GM18517 (cell line): ENCODE measurements at regions not wholly inside any gene's neighbourhood (a gene's known extent, or its start where the extent isn't known, plus 50 kb on each side); places are given as distances from the start of the nearest gene placed in this dataset.

Experiments
- ATAC-seq: cut with Tn5 transposase; IDR thresholded peaks from one replicate; pipeline ENCODE4 v1.9.1; 2021; ENCODE audit warnings: mild to moderate bottlenecking, moderate library complexity; ENCODE audit not compliant: unreplicated experiment

DNA sequence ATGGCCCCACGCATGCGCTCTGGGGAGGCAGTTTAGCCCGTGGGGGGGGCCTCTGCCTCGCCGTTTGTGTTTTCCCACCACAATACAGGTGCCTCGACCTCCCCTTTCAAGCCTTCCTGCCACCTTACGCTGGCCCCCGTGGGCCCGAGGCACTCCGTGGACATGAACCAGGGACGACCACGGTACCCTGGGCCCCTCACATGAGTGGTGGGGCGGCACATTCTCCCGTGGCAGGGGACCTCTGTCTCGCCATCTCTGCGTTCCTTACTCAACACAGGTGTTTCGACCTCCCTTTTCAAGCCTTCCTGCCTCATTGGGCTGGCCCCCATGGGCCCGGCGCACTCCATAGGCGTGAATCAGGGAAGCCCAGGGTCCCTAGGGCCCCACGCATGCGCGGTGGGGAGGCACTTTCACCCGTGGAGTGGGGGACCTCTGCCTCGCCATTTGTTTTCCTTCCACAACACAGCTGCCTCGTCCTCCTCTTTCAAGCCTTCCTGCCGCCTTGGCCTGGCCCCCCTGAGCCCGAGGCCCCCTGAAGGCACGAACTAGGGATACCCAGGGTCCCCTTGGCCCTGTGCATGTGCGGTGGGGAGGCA is 339.5 kb downstream of the ALG10 start:
- ATAC-seq, result no peak

GRCh38 chr12:34363050-34363673 is 340.9 kb downstream of the ALG10 start:
- ATAC-seq, result no peak

DNA sequence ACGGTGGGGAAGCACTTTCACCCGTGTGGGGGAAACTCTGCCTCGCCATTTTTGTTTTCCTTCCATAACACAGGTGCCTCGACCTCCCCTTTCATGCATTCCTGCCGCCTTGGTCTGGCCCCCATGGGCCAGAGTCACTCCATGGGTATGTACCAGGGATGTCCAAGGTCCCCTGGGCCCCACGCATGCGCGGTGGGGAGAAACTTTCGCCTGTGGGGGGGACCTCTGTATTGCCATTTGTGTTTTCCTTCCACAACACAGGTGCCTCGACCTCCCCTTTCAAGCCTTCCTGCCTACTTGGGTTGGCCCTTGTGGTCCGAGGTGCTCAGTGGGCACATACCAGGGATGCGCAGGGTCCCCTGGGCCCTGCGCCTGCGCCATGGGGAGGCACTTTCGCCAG is 345.8 kb downstream of the ALG10 start:
- ATAC-seq, result no peak

GRCh38 chr12:34371050-34371449 is 348.8 kb downstream of the ALG10 start:
- no peak for ATAC-seq

DNA sequence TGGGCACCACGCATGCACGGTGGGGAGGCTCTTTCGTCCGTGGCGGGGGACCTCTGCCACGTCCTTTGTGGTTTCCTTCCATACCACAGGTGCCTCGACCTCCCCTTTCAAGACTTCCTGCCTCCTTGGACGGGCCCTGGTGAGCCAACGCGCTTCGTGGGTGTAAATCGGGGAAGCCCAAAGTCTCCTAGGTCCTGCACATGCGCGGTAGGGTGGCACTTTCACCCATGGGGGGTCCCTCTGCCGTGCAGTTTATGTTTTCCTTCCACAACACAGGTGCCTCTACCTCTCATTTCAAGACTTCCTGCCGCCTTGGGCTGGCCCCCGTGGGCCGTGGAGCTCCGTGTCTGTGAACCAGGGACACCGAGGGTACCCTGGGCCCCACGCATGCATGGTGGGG is 349.7 kb downstream of the ALG10 start:
- ATAC-seq, result no peak

- ATAC-seq, result no peak
Measured at GRCh38 chr12:34373926-34374325, 351.6 kb downstream of the ALG10 start.

DNA sequence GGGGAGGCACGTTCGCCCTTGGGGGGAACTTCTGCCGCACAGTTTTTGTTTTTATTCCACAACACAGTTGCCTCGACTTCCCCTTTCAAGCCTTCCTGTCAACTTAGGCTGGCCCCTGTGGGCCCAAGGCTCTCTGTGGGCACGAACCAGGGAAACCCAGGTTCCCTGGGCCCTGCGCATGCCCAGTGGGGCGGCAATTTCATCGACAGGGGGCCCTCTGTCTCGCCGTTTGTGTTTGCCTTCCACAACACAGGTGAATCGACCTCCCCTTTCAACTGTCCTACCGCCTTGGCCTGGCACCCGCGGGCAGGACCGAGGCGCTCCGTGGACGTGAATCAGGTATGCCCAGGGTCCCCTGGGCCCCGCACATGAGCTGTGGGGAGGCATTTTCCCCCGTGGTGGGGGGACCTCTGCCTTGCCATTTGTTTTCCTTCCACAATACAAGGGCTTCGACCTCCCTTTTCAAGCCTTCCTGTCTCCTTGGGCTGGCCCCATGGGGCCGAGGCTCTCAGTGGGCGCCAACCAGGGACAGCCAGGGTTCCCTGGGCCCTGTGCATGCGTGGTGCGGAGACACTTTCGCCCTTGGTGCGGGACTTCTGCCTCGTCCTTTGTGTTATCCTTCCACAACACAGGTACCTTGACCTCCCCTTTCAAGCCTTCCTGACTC is 354.0 kb downstream of the ALG10 start:
- no peak for ATAC-seq

DNA sequence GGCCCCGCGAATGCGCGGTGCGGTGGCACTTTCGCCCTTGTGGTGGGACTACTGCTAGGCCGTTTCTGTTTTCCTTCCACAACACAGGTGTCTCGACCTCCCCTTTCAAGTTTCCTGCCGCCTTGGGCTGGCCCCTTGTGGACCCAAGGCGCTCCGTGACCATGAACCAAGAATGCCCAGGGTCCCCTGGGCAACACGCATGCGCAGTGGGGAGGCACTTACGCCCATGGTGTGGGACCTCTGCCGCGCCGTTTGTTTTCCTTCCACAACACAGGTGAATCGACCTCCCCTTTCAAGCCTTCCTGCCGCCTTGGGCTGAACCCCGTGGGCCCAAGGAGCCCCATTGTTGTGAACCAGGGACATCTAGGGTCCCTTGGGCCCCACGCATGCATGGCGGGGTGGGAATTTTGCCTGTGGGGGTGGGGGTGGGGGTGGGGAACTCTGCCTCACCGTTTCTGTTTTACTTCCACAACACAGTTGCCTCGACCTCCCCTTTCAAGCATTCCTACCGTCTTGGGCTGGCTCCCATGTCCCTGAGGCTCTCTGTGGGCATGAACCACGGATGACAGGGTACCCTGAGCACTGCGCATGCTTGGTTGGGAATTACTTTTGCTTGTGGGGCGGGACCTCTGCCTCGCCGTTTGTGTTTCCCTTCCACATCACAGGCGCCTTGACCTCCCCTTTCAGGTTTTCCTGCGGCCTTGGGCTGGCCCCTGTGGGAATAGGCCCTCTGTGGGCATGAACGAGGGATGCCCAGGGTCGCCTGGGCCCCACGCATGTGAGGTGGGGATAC is 355.1 kb downstream of the ALG10 start:
- ATAC-seq, result no peak

- no peak for ATAC-seq
Measured at GRCh38 chr12:34379142-34379541, 356.8 kb downstream of the ALG10 start.

DNA sequence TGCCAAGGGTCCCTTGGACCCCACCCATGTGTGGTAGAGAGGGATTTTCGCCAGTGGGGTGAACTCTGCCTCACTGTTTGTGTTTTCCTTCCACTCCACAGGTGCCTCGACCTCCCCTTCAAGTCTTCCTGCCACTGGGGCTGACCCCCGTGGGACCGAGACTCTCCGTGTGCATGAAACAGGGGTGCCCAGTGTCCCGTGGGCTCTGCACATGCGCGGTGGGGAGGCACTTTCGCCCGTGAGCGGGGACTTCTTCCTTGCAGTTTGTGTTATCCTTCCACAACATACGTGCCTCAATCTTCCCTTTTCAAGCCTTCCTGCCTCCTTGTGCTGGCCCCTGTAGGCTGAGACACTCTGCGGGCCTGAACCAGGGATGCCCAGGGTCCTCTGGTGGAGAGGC is 362.4 kb downstream of the ALG10 start:
- ATAC-seq, result no peak

GRCh38 chr12:34386016-34386415 is 363.7 kb downstream of the ALG10 start:
- no peak for ATAC-seq

GRCh38 chr12:34386621-34387255 is 364.4 kb downstream of the ALG10 start:
- ATAC-seq, result no peak

DNA sequence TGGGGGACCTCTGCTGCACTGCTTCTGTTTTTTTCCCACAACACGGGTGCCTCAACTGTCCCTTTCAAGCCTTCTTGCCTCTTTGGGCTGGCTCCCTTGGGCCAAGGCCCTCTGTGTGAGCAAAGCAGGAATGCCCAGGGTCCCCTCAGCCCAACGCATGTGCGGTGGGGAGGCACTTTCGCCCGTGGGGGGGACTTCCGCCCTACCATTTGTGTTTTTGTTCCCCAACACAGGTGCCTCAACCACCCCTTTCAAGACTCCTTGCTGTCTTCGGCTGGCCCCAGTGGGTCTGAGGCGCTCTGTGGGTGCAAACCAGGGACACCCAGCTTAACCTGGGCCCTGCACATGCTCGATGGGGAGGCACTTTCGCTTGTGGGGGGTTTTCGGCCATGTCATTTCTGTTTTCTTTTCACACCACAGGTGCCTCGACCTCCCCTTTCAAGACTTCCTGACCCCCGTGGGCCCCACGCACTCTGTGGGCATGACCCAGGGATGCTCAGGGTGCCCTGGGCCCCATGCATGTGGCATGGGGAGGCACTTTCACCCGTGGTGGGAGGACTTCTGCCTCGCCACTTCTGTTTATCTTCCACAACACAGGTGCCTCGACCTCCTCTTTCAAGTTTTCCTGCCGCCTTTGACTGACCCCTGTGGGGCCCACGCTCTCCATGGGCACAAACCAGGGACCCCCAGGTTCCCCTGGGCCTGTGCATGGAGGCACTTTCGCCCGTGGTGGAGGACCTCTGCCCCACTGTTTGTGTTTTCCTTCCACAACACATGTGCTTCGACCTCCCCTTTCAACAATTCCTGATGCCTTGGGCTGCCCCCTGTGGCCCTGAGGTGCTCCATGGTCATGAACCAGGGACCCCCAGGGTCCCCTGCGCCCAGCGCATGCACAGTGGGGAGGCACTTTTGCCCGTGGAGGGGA is 365.7 kb downstream of the ALG10 start:
- ATAC-seq, result no peak

DNA sequence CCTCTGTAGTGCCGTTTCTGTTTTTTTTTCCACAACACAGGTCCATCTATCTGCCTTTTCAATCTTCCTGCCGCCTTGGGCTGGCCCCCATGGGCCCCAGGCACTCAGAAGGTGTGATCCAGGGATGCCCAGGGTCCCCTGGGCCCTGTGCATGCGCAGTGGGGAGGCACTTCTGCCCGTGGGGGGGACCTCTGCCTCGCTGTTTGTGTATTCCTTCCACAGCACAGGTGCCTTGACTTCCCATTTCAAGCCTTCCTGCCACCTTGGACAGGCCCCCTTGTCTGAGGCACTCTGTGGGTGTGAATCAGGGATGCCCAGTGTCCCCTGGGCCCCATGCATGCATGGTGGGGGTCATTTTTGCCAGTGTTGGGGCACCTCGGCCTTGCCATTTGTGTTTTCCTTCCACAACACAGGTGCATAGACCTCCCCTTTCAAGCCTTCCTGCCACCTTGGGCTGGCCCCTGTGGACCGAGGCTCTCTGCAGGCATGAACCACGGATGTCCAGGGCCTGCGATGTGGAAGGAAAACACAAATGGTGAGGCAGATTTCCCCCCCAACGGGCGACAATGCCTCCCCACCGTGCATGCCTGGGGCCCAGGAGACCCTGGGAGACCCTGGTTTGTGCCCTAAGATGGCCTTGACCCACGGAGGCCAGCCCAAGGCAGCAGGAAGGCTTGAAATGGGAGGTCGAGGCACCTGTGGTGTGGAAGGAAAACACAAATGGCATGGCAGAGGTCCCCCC is 366.5 kb downstream of the ALG10 start:
- ATAC-seq, result no peak

GRCh38 chr12:34389378-34390170 is 367.3 kb downstream of the ALG10 start:
- ATAC-seq, result no peak

DNA sequence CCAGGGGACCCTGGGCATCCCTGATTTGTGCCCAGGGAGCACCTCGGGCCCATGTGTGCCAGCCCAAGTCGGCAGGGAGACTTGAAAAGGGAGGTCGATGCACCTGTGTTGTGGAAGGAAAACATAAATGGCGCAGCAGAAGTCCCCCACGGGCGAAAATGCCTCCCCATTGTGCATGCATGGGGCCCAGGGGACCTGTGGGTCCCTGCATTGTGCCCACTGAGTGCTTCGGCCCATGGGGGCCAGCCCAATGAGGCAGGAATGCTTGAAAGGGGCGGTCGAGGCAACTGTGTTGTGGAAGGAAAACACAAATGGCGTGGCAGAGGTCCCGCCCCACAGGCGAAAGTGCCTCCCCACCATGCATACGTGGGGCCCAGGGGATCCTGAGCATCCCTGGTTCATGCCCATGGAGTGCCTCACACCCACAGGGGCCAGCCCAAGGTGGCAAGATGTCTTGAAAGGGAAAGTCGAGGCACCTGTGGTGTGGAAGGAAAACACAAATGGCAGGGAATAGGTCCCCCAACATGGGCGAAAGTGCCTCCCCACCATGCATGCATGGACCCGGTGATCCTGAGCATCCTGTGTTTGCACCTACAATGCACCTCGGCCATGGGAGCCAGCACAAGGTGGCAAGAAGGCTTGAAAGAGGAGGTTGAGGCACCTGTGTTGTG is 368.0 kb downstream of the ALG10 start:
- ATAC-seq, result no peak

DNA sequence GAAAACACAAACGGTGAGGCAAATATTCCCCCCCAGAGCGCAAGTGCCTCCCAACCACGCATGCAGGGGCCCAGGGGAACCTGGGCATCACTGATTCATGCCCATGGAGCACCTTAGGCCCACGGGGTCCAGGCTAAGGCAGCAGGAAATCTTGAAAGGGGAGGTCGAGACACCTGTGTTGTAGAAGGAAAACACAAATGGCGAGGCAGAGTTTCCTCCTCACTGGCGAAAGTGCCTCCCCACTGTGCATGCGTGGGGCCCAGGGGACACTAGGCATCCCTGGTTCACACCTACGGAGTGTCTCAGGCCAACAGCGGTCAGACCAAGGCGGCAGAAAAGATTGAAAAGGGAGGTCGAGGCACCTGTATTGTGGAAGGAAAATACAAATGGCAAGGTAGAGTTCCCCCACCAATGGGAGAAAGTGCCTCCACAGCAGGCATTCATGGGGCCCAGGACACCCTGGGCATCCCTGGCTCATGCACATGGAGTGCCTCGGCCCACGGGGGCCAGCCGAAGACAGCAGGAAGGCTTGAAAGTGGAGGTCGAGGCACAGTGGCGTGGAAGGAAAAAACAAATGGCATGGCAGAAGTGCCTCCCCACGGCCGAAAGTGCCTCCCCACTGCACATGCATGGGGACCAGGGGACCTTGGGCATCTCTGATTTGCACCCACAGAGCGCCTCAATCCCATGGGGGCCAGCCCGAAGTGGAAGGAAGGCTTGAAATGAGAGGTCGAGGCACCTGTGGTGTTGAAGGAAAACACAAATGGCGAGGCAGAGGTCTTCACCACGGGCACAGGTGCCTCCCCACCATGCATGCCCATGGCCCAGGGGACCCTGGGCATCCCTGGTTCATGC is 368.8 kb downstream of the ALG10 start:
- ATAC-seq, result no peak
